ENCODE measurements at regions not wholly inside any gene's neighbourhood (a gene's known extent, or its start where the extent isn't known, plus 50 kb on each side); places are given as distances from the start of the nearest gene placed in this dataset.

GRCh38 chrX:76228499-76228898, 55.6 kb downstream of the PBDC1 start:
- H3K4me1 Mint-ChIP-seq = no peaks in the 10 kb centered on the region
- H3K27me3 Mint-ChIP-seq = peaks cover 6% of the 10 kb centered on the region
- no peak overlapping the region for H3K4me3 Mint-ChIP-seq
- no peaks in the 10 kb centered on the region for H3K36me3 Mint-ChIP-seq (ENCODE audit: low read depth)
- H3K27ac Mint-ChIP-seq = no peak overlapping the region
- H3K9me3 Mint-ChIP-seq = no peaks in the 10 kb centered on the region
- ATAC-seq (replicated peaks) = no peak

- Mint-ChIP-seq H3K9me3 (no peaks in the 10 kb centered on the region), H3K36me3 (ENCODE audit: low read depth) (no peaks in the 10 kb centered on the region), H3K27me3 (no peaks in the 10 kb centered on the region), H3K4me1 (no peaks in the 10 kb centered on the region), H3K4me3 (no peak overlapping the region), H3K27ac (no peak overlapping the region)
- ATAC-seq (replicated peaks) = no peak
Observed at GRCh38 chrX:76248901-76249300, 76.0 kb downstream of the PBDC1 start.

GRCh38 chrX:76253432-76253831, 80.6 kb downstream of the PBDC1 start:
- no peaks in the 10 kb centered on the region for H3K27me3 Mint-ChIP-seq
- H3K27ac Mint-ChIP-seq = no peak overlapping the region
- H3K4me3 Mint-ChIP-seq = no peak overlapping the region
- H3K4me1 Mint-ChIP-seq = no peaks in the 10 kb centered on the region
- H3K36me3 Mint-ChIP-seq (ENCODE audit: low read depth) = no peaks in the 10 kb centered on the region
- ATAC-seq (replicated peaks) = peak; percentile 72
- no peaks in the 10 kb centered on the region for H3K9me3 Mint-ChIP-seq

GRCh38 chrX:76279007-76279406, 106.1 kb downstream of the PBDC1 start:
- H3K9me3 Mint-ChIP-seq = no peaks in the 10 kb centered on the region
- no peak overlapping the region for H3K27ac Mint-ChIP-seq
- H3K4me1 Mint-ChIP-seq = no peaks in the 10 kb centered on the region
- H3K4me3 Mint-ChIP-seq = no peak overlapping the region
- no peak for ATAC-seq (replicated peaks)
- H3K36me3 Mint-ChIP-seq (ENCODE audit: low read depth) = no peaks in the 10 kb centered on the region
- peaks cover 3% of the 10 kb centered on the region for H3K27me3 Mint-ChIP-seq

Data from activated T-helper 17 cell treated with anti-CD3 and anti-CD28 coated beads, Interleukin-2, amount 50 U/mL, for 72 hours (primary cell).